ENCODE measurements at regions not wholly inside any gene's neighbourhood (a gene's known extent, or its start where the extent isn't known, plus 50 kb on each side); places are given as distances from the start of the nearest gene placed in this dataset.

- Histone ChIP-seq H3K4me3 (ENCODE audit: low read depth, low read length) (no peak overlapping the region), H3K27me3 (ENCODE audit: control insufficient read depth, insufficient read depth, low read length) (no peaks in the 10 kb centered on the region), H3K9me3 (ENCODE audit: control insufficient read depth, insufficient read depth, low read length) (no peaks in the 10 kb centered on the region), H3K27ac (ENCODE audit: low read depth, low read length) (no peak overlapping the region)
- CTCF ChIA-PET: no interaction called here
- TF ChIP-seq CTCF (IDR thresholded peaks at IDR 0.05; ENCODE audit: low read depth, low read length): no peak
- POLR2A ChIA-PET: no interaction called here
- DNase-seq (ENCODE audit: low read depth, low spot score): no peak
These were observed 238.7 kb upstream of the SNX7 start for GRCh38 chr1:98422816-98423215.

GRCh38 chr1:98421085-98421435 lies 240.5 kb upstream of the SNX7 start:
- Histone ChIP-seq H3K27me3 (ENCODE audit: control insufficient read depth, insufficient read depth, low read length) (no peaks in the 10 kb centered on the region), H3K27ac (ENCODE audit: low read depth, low read length) (no peak overlapping the region), H3K9me3 (ENCODE audit: control insufficient read depth, insufficient read depth, low read length) (no peaks in the 10 kb centered on the region), H3K4me3 (ENCODE audit: low read depth, low read length) (no peak overlapping the region)
- ChIA-PET CTCF (no interaction called here), POLR2A (no interaction called here)
- TF ChIP-seq CTCF (IDR thresholded peaks at IDR 0.05; ENCODE audit: low read depth, low read length): no peak
- no peak for DNase-seq (ENCODE audit: low read depth, low spot score)

DNA sequence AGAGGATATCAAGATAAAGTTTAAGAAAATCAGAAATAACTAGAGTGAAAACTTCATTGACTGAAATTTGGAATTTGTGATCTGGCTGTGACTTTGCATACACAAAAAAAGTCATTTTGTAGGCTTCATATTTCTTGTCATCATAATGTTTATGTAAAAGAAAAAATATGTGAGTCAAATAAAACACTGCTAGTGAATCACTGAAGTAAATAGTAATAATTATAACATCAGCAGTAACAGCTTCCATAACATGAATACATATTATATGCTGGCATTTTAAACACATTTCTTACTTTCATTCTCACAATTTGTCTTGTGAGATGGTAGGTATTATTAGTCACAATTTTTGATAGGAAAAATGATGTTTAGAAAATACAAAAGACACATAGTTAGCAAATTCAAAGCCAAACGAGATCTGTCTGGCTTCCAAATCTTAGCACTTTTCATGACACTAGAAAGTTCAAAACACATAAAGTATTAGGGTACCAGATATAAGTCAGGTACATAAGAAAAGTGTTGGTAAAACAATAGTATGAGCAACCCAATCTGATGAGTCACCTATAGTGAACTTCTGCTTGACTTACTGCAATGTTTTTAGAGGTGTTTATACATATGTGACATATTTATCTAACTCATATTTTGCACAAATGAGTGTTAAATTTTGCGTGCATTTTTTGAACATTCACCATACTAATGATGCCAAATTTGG lies 241.0 kb upstream of the SNX7 start:
- Histone ChIP-seq H3K9me3 (ENCODE audit: control insufficient read depth, insufficient read depth, low read length) (no peaks in the 10 kb centered on the region), H3K4me3 (ENCODE audit: low read depth, low read length) (no peak overlapping the region), H3K27me3 (ENCODE audit: control insufficient read depth, insufficient read depth, low read length) (no peaks in the 10 kb centered on the region), H3K27ac (ENCODE audit: low read depth, low read length) (no peak overlapping the region)
- CTCF ChIA-PET: interaction anchor here (1.2 kb wide), 1 partner anchor 367 kb away, joined by 3 read pairs; no protein-coding TSS in a partner anchor
- TF ChIP-seq CTCF (IDR thresholded peaks at IDR 0.05; ENCODE audit: low read depth, low read length): no peak
- POLR2A ChIA-PET: no interaction called here
- no peak for DNase-seq (ENCODE audit: low read depth, low spot score)

DNA sequence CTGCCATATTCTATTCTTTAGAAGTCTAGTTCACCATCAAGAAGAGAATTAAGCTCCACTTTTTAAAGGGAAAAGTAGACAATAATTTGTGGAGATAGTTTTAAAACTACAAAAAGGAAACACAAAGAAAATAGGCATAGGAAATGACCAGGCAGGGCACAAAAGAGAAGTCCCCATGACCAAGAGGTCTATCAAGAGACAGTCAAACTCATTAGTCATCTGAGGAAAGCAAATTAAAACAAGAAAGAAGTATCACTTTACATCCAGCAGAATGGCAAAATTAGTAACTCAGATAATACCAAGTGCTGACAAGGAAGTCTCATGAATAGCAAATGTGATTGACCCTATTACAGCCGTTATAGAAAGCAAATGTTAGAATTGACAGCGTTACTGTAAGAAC lies 243.7 kb upstream of the SNX7 start:
- CTCF ChIA-PET: no interaction called here

DNA sequence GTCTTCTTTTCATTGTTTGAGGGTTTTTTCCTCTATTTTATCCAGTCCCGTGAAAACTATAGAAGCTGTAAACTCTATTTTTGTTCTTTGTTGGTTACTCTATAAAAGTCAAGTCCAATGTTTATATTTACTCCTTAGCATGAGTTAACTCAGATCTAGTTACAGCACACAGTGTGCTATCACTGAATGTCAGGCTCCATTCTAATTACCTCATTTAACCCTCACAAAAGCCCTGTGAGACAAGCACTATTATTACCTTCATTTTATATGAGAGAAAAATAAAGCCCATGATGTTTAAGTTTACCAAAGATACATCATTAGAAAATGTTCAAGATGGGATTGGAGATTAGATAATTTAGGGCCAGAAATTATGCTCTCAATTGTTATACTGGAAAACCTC lies 251.4 kb upstream of the SNX7 start:
- no peak for DNase-seq (ENCODE audit: low read depth, low spot score)
- H3K27me3 ChIP-seq (ENCODE audit: control insufficient read depth, insufficient read depth, low read length): no peaks in the 10 kb centered on the region
- ChIA-PET CTCF (no interaction called here), POLR2A (interaction anchor here (0.6 kb wide), 1 partner anchor 105 kb away, joined by 4 read pairs; no protein-coding TSS in a partner anchor)
- H3K9me3 ChIP-seq (ENCODE audit: control insufficient read depth, insufficient read depth, low read length): no peaks in the 10 kb centered on the region
- no peak overlapping the region for H3K27ac ChIP-seq (ENCODE audit: low read depth, low read length)
- no peak for TF ChIP-seq CTCF (IDR thresholded peaks at IDR 0.05; ENCODE audit: low read depth, low read length)
- no peak overlapping the region for H3K4me3 ChIP-seq (ENCODE audit: low read depth, low read length)

More for the DNA sequence above, 243.7 kb upstream of the SNX7 start:
- Histone ChIP-seq H3K4me3 (ENCODE audit: low read depth, low read length) (no peak overlapping the region), H3K27ac (ENCODE audit: low read depth, low read length) (no peak overlapping the region), H3K27me3 (ENCODE audit: control insufficient read depth, insufficient read depth, low read length) (no peaks in the 10 kb centered on the region), H3K9me3 (ENCODE audit: control insufficient read depth, insufficient read depth, low read length) (no peaks in the 10 kb centered on the region)
- TF ChIP-seq CTCF (IDR thresholded peaks at IDR 0.05; ENCODE audit: low read depth, low read length): no peak
- DNase-seq (ENCODE audit: low read depth, low spot score): no peak
- POLR2A ChIA-PET: no interaction called here
